ENCODE measurements at regions not wholly inside any gene's neighbourhood (a gene's known extent, or its start where the extent isn't known, plus 50 kb on each side); places are given as distances from the start of the nearest gene placed in this dataset.

DNA sequence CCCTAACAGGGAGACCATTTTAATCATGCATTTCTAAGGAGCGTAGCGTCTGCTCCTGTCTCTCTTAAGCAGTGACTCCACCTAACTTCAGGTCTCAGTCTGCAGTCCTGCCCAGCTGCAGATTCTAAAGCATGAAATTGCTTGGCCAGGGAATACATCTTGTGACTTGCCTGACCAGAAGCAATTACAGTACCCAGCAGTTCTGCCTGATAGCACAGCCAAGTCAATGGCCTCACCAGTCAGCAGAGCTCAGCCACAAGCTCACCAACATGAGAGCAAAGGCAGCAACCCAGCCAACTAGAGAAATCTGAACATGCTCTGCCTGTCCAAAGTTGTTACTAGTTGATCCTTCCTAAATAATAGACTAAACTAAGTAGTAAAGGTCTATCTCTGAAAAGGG is 2011.9 kb upstream of the PCDH10 start:
- TF ChIP-seq POLR2AphosphoS5 (IDR thresholded peaks at IDR 0.05) (no peak), POLR2A (IDR thresholded peaks at IDR 0.05) (no peak), CTCF (IDR thresholded peaks at IDR 0.05) (no peak)
